NCI-H2196 treated with DMSO at 0.1 percent for 48 hours (cell line): ENCODE measurements at regions not wholly inside any gene's neighbourhood (a gene's known extent, or its start where the extent isn't known, plus 50 kb on each side); places are given as distances from the start of the nearest gene placed in this dataset.
"Not testable (repeated sequence)": the region's sequence is repeated elsewhere in the genome, so short reads cannot be mapped to it uniquely, and the experiment has no call there.

Experiments
- DNase-seq: peaks from one replicate; lab custom pipeline; 2025; ENCODE audit not compliant: unreplicated experiment; lab: John Stamatoyannopoulos, UW

GRCh38 chr2:2586068-2586776, 255.1 kb upstream of the MYT1L start:
- no peak for DNase-seq

GRCh38 chr2:2582998-2583545, 252.0 kb upstream of the MYT1L start:
- DNase-seq: no peak

GRCh38 chr2:2581331-2582159, 250.5 kb upstream of the MYT1L start:
- no peak for DNase-seq

- not testable (repeated sequence) for DNase-seq
These were observed 249.8 kb upstream of the MYT1L start for GRCh38 chr2:2580841-2581240.

- DNase-seq: no peak
These were observed 249.3 kb upstream of the MYT1L start for GRCh38 chr2:2580341-2580740.

- no peak for DNase-seq
These were observed 248.7 kb upstream of the MYT1L start for GRCh38 chr2:2579814-2580213.

- DNase-seq: no peak
These were observed 246.3 kb upstream of the MYT1L start for GRCh38 chr2:2577407-2577831.

- DNase-seq: no peak
These were observed 244.9 kb upstream of the MYT1L start for GRCh38 chr2:2575870-2576386.

- no peak for DNase-seq
These were observed 244.1 kb upstream of the MYT1L start for GRCh38 chr2:2575181-2575577.

GRCh38 chr2:2574401-2575180, 243.5 kb upstream of the MYT1L start:
- DNase-seq: no peak

- DNase-seq: no peak
These were observed 242.7 kb upstream of the MYT1L start for GRCh38 chr2:2573658-2574293.

- no peak for DNase-seq
These were observed 242.1 kb upstream of the MYT1L start for GRCh38 chr2:2573205-2573604.

GRCh38 chr2:2572393-2573204, 241.5 kb upstream of the MYT1L start:
- DNase-seq: no peak

GRCh38 chr2:2571301-2572150, 240.5 kb upstream of the MYT1L start:
- no peak for DNase-seq

- no peak for DNase-seq
These were observed 239.8 kb upstream of the MYT1L start for GRCh38 chr2:2570871-2571270.

GRCh38 chr2:2570360-2570759, 239.3 kb upstream of the MYT1L start:
- no peak for DNase-seq

GRCh38 chr2:2569836-2570235, 238.8 kb upstream of the MYT1L start:
- DNase-seq: no peak

- no peak for DNase-seq
These were observed 238.2 kb upstream of the MYT1L start for GRCh38 chr2:2569306-2569705.

GRCh38 chr2:2568411-2568810, 237.3 kb upstream of the MYT1L start:
- no peak for DNase-seq
